CD14-positive monocyte (primary cell): ENCODE measurements at regions not wholly inside any gene's neighbourhood (a gene's known extent, or its start where the extent isn't known, plus 50 kb on each side); places are given as distances from the start of the nearest gene placed in this dataset.

Experiments
- DNase-seq, 3 donors: peaks; one replicate each; pipeline ENCODE4 v3.0.0-alpha.2; 2011 to 2022
- H2AFZ ChIP-seq: 2 replicates; pipeline ENCODE4 v1.6.0; 2012; ENCODE audit warnings: mild to moderate bottlenecking, low read depth, low read length, inconsistent platforms; ENCODE audit not compliant: insufficient read depth, poor library complexity, severe bottlenecking
- H3K27ac ChIP-seq, 2 donors: 1 replicate in 1 of 2; 2 replicates in 1 of 2; pipeline ENCODE4 v1.5.1; 2012 to 2013; ENCODE audit warnings: low read length in 2 of 2, control low read depth in 1 of 2, inconsistent platforms in 1 of 2, low read depth in 1 of 2, mild to moderate bottlenecking in 1 of 2
- H3K27me3 ChIP-seq, 2 donors: one replicate each; pipeline versions ENCODE4 v1.6.0 to v1.6.1; 2011 to 2013; ENCODE audit warnings: low read length in 2 of 2; ENCODE audit not compliant: control insufficient read depth in 2 of 2, insufficient read depth in 2 of 2
- H3K36me3 ChIP-seq, 2 donors: replicated peaks in 1 of 2; 1 replicate in 1 of 2; 2 replicates in 1 of 2; pipeline versions ENCODE4 v1.5.1 to v1.6.1; 2012 to 2013; ENCODE audit warnings: low read length in 2 of 2, control low read depth in 1 of 2, inconsistent platforms in 1 of 2, mild to moderate bottlenecking in 1 of 2; ENCODE audit not compliant: insufficient read depth in 2 of 2, control insufficient read depth in 1 of 2
- H3K4me1 ChIP-seq, 2 donors: 1 replicate in 1 of 2; 2 replicates in 1 of 2; pipeline versions ENCODE4 v1.5.1 to v1.6.1; 2012 to 2013; ENCODE audit warnings: low read length in 2 of 2, control low read depth in 1 of 2, inconsistent platforms in 1 of 2, mild to moderate bottlenecking in 1 of 2, moderate library complexity in 1 of 2; ENCODE audit not compliant: insufficient read depth in 2 of 2, control insufficient read depth in 1 of 2
- H3K4me2 ChIP-seq: replicated peaks from 2 replicates; pipeline ENCODE3; 2012; ENCODE audit warnings: low read length, moderate library complexity, mild to moderate bottlenecking; ENCODE audit not compliant: poor library complexity, severe bottlenecking; ENCODE audit errors: extremely low read depth
- H3K4me3 ChIP-seq, 3 experiments: fragments of 200-600 bp in 1 of 3; sonication (generic) in 1 of 3; replicated peaks in 1 of 3; 1 replicate in 2 of 3; 2 replicates in 1 of 3; pipeline ENCODE4 v1.5.1; 2011 to 2013; ENCODE audit warnings: low read length in 3 of 3, mild to moderate bottlenecking in 3 of 3, control low read depth in 2 of 3, low read depth in 2 of 3, inconsistent platforms in 1 of 3, moderate library complexity in 1 of 3
- H3K79me2 ChIP-seq: 2 replicates; pipeline ENCODE4 v1.6.0; 2012; ENCODE audit warnings: mild to moderate bottlenecking, control low read depth, inconsistent platforms, low read length, moderate library complexity; ENCODE audit not compliant: insufficient read depth
- H3K9ac ChIP-seq: 2 replicates; pipeline ENCODE4 v1.6.0; 2017; ENCODE audit warnings: low read length, mild to moderate bottlenecking; ENCODE audit not compliant: insufficient read depth, poor library complexity, severe bottlenecking
- H3K9me3 ChIP-seq, 2 donors: replicated peaks in 1 of 2; 1 replicate in 1 of 2; 2 replicates in 1 of 2; pipeline versions ENCODE4 v1.5.1 to v1.6.1; 2012 to 2013; ENCODE audit warnings: low read length in 2 of 2, control low read depth in 1 of 2; ENCODE audit not compliant: control insufficient read depth in 1 of 2, insufficient read depth in 1 of 2
- H4K20me1 ChIP-seq: 2 replicates; pipeline ENCODE4 v1.6.0; 2012; ENCODE audit warnings: mild to moderate bottlenecking, low read length, control low read depth, moderate library complexity; ENCODE audit not compliant: insufficient read depth
- H3K27ac Mint-ChIP-seq, 7 donors: one replicate each; pipeline ENCODE4 v1.8.0; 2020; ENCODE audit warnings: mild to moderate bottlenecking in 7 of 7, mixed read lengths in 7 of 7, moderate library complexity in 6 of 7, inconsistent platforms in 2 of 7
- H3K27me3 Mint-ChIP-seq, 3 donors: one replicate each; pipeline ENCODE4 v1.8.0; 2021 to 2022; ENCODE audit warnings: low read depth in 3 of 3, mild to moderate bottlenecking in 3 of 3, mixed read lengths in 3 of 3, moderate library complexity in 3 of 3, inconsistent platforms in 1 of 3
- H3K36me3 Mint-ChIP-seq, 2 donors: one replicate each; pipeline ENCODE4 v1.8.0; 2020; ENCODE audit warnings: mixed read lengths in 2 of 2, inconsistent platforms in 1 of 2, mild to moderate bottlenecking in 1 of 2
- H3K4me1 Mint-ChIP-seq: one replicate; pipeline ENCODE4 v1.8.0; 2020; ENCODE audit warnings: mild to moderate bottlenecking, mixed read lengths
- H3K4me3 Mint-ChIP-seq, 2 donors: one replicate each; pipeline ENCODE4 v1.8.0; 2020; ENCODE audit warnings: mild to moderate bottlenecking in 2 of 2, mixed read lengths in 2 of 2, moderate library complexity in 1 of 2
- H3K9me3 Mint-ChIP-seq, 7 donors: one replicate each; pipeline ENCODE4 v1.8.0; 2020 to 2022; ENCODE audit warnings: mixed read lengths in 7 of 7, mild to moderate bottlenecking in 6 of 7, moderate library complexity in 6 of 7, inconsistent platforms in 2 of 7
- CTCF ChIP-seq: fragments of 200-600 bp; IDR thresholded peaks from one replicate; pipeline ENCODE4 v1.8.0; 2022; ENCODE audit warnings: antibody characterized with exemption, mild to moderate bottlenecking
- WGBS: methylation state at CpG from one replicate; pipeline ENCODE4 v1.1.5; 2013; ENCODE audit warnings: missing lambda C conversion rate; ENCODE audit not compliant: insufficient coverage; 5-methylcytosine and 5-hydroxymethylcytosine counted together
- intact Hi-C, 2 donors: fragments of 100-400 bp; cut with micrococcal nuclease; formaldehyde crosslinking; loops; one replicate each; pipeline versions ENCODE4 v1.15.0 to v1.15.1; 2023

DNA sequence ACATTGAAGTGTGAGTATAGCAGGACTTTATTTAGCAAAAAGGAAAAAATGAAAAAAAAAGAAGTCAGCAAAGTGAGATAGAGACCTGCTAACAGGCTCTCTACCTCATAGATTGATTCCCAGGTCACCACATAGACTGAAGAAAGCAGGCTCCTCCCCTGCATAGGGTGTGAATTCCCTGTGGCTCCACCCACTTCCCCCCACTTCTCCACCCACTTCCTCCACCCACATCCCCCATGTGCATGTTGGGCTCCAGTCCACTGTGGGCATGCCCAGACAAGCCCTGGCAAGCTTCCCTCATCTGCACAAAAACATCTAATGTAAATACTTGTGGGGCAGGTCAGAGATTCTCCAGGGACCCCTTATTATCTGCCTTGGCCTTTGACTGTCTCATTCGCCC, 97.8 kb downstream of the TMEM47 start:
- H3K4me3 ChIP-seq = no peak overlapping the region
- no peaks in the 10 kb centered on the region for H3K4me1 ChIP-seq
- no peak overlapping the region for H2AFZ ChIP-seq
- Mint-ChIP-seq H3K9me3 (peaks cover 0 to 8% (median 2%) of the 10 kb centered on the region in 7 donors), H3K4me3 (no peak overlapping the region), H3K27me3 (no peaks in the 10 kb centered on the region), H3K27ac (no peak overlapping the region), H3K36me3 (no peaks in the 10 kb centered on the region), H3K4me1 (no peaks in the 10 kb centered on the region)
- no peaks in the 10 kb centered on the region for H3K9me3 ChIP-seq
- H3K4me2 ChIP-seq = no peak overlapping the region
- H3K27me3 ChIP-seq = no peaks in the 10 kb centered on the region
- TF ChIP-seq CTCF = no peak
- H3K79me2 ChIP-seq = no peaks in the 10 kb centered on the region
- WGBS = no CpG with 5 or more reads among the region's 1 CpG
- no peak overlapping the region for H3K27ac ChIP-seq
- H3K9ac ChIP-seq = no peak overlapping the region
- intact Hi-C loops = no loop called here
- DNase-seq = no peak
- H3K36me3 ChIP-seq = no peaks in the 10 kb centered on the region
- H4K20me1 ChIP-seq = no peaks in the 10 kb centered on the region

DNA sequence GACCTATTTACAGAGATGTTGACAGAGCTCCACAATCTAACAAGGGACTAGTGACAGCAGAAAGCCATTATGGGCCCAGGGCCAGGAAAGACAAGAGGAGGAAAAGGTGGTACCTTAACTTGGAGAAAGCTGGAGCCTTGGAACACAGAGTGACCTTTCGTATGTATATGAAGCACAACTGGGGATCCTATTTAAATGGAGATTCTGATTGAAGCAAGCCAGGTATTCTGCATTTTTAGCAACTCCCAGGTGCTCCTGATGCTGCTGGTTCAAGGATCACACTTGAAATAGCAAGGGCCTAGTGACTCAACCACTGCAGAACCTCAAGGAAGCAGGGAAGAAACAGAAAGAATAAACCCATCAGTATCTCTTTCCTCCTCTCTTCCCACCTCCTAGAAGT, 99.4 kb downstream of the TMEM47 start:
- no peaks in the 10 kb centered on the region for H3K4me1 Mint-ChIP-seq
- H3K27me3 Mint-ChIP-seq = no peaks in the 10 kb centered on the region
- no peak overlapping the region for H3K4me3 ChIP-seq
- H3K79me2 ChIP-seq = no peaks in the 10 kb centered on the region
- DNase-seq = no peak
- no peak overlapping the region for H3K4me3 Mint-ChIP-seq
- H3K27me3 ChIP-seq = no peaks in the 10 kb centered on the region
- intact Hi-C loops = no loop called here
- no peaks in the 10 kb centered on the region for H3K36me3 ChIP-seq
- no CpG with 5 or more reads among the region's 1 CpG for WGBS
- H3K4me2 ChIP-seq = no peak overlapping the region
- H3K9me3 Mint-ChIP-seq = peaks cover 0 to 8% (median 2%) of the 10 kb centered on the region in 7 donors
- no peaks in the 10 kb centered on the region for H3K9me3 ChIP-seq
- H2AFZ ChIP-seq = no peak overlapping the region
- no peaks in the 10 kb centered on the region for H3K4me1 ChIP-seq
- H3K27ac ChIP-seq = no peak overlapping the region
- no peak overlapping the region for H3K9ac ChIP-seq
- TF ChIP-seq CTCF = no peak
- no peak overlapping the region for H3K27ac Mint-ChIP-seq
- H3K36me3 Mint-ChIP-seq = no peaks in the 10 kb centered on the region
- no peaks in the 10 kb centered on the region for H4K20me1 ChIP-seq
